ENCODE measurements at regions not wholly inside any gene's neighbourhood (a gene's known extent, or its start where the extent isn't known, plus 50 kb on each side); places are given as distances from the start of the nearest gene placed in this dataset.

- no peak for DNase-seq
- no peaks in the 10 kb centered on the region for H3K9me3 Mint-ChIP-seq
- H3K36me3 Mint-ChIP-seq (ENCODE audit: insufficient read depth) = no peaks in the 10 kb centered on the region
- H3K4me1 Mint-ChIP-seq (ENCODE audit: low read depth) = no peaks in the 10 kb centered on the region
- H3K4me3 Mint-ChIP-seq = no peak overlapping the region
- no peaks in the 10 kb centered on the region for H3K27me3 Mint-ChIP-seq (ENCODE audit: low read depth)
- ATAC-seq = no peak
These were observed 112.8 kb upstream of the ARHGAP20 start for GRCh38 chr11:110824912-110825620.

DNA sequence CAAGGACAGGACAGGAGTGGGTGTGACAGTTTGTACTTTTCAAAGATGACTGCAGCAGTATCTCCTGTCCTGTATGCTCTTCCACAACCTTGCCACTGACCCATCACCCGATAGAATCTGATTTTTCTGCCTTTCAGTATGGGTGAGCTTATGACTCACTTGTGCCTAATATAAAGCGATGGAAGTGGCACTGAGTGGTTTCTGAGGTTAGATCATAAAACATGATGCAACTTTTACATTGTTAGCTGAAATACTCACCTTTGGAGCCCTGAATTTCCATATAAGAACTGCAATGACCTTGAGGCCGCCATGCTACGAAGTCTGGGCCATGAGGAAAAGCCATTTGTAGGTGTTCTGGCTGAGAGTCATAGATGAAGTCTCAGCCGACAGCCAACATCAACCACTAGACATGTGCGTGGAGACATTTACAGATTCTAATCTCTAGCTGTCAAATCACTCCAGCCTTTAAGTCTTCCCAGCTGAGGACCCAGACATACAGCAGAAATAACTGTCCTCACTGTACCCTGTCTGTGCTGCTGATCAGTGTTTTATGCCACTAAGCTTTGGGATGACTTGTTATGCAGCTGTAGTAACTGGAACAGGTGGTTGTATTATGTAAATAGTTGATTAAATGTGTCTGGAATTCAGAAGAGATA, 105.9 kb upstream of the ARHGAP20 start:
- Mint-ChIP-seq H3K36me3 (ENCODE audit: insufficient read depth) (no peaks in the 10 kb centered on the region), H3K4me3 (no peak overlapping the region), H3K27me3 (ENCODE audit: low read depth) (peaks cover 4% of the 10 kb centered on the region), H3K4me1 (ENCODE audit: low read depth) (no peaks in the 10 kb centered on the region), H3K9me3 (peaks cover 10% of the 10 kb centered on the region)
- DNase-seq = no peak
- peak; percentile 57 to 86 for ATAC-seq

- Mint-ChIP-seq H3K36me3 (ENCODE audit: insufficient read depth) (no peaks in the 10 kb centered on the region), H3K4me3 (no peak overlapping the region), H3K27me3 (ENCODE audit: low read depth) (peaks cover 4% of the 10 kb centered on the region), H3K9me3 (peaks cover 10% of the 10 kb centered on the region), H3K4me1 (ENCODE audit: low read depth) (no peaks in the 10 kb centered on the region)
- ATAC-seq = no peak
- DNase-seq = no peak
These were observed 100.0 kb upstream of the ARHGAP20 start for GRCh38 chr11:110812086-110812733.

DNA sequence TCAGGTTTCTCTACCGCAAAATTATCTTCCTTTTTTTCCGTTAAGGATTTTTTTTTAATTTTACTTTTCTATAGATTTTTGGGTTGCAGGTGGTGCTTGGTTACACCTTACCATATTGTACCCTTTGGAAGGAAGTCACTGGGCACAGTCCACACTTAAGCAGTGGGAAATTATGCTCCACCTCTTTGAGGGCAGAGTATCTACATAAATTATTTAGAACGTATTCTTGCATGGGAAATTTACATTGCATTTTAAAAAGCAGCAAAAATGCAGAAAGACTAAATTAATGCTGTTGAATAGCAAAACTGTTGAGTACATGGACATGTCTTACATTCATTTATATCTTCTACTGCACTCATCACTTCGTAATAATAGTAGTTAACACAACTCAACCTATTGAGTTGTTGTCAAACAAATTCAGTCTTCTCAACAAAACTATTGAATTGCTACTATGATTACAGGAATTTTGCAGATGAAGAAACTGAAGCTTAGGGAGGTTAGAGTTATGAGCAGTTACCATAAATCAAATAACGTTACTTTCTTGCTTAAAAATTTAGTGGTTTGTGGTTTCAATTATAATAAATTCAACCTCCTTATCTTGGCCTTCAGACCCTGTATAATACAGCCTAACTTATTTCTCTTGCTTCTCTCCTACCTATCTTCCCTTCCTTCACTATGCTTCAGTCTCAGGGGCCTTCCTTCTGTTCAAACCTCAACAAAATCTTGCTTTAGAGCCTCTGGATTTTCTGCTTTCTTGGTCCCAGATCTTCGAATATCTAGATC, 97.4 kb upstream of the ARHGAP20 start:
- Mint-ChIP-seq H3K36me3 (ENCODE audit: insufficient read depth) (no peaks in the 10 kb centered on the region), H3K27me3 (ENCODE audit: low read depth) (no peaks in the 10 kb centered on the region), H3K4me1 (ENCODE audit: low read depth) (no peaks in the 10 kb centered on the region), H3K9me3 (peaks cover 2% of the 10 kb centered on the region), H3K4me3 (no peak overlapping the region)
- DNase-seq (no peak), ATAC-seq (no peak)

DNA sequence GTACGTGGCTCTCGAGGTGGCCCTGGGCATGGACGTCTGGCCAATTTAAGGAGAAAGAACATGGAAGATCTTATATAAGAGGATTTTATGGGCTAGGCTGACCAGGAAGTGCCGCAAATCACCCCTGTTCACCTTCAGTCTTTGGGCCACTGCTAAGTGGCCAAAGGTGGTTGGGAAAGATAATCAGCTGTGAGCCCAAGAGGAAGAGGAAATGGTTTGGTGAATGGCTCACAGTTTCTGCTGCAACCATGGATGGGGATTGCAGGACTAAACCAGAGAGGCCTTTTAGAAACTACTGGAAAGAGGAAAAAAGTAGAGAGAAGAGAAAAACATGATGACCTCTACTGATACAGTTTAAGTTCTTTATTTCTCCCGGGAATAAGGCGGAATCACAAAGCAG, 96.0 kb upstream of the ARHGAP20 start:
- Mint-ChIP-seq H3K36me3 (ENCODE audit: insufficient read depth) (no peaks in the 10 kb centered on the region), H3K27me3 (ENCODE audit: low read depth) (no peaks in the 10 kb centered on the region)
- DNase-seq = no peak

DNA sequence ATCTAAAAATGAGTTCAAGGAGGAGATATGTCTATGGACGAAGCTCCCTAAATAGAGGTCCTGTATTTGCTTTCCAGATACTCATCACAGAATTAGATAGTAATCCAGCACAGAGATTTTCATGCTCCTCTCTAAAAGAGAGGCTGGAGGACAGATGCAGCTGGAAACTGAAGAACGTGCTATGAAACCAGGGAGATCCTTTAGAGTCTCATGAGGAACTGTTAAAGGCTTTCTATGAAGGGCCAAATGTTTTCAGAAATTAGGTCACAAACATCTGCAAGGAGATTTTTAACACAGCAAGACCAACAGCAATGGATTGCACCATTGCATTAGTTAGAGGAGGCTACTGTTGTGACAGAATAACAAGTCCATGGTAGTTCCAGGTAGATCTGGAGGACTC, 95.6 kb upstream of the ARHGAP20 start:
- H3K36me3 Mint-ChIP-seq (ENCODE audit: insufficient read depth) = no peaks in the 10 kb centered on the region
- H3K27me3 Mint-ChIP-seq (ENCODE audit: low read depth) = no peaks in the 10 kb centered on the region
- H3K4me1 Mint-ChIP-seq (ENCODE audit: low read depth) = no peaks in the 10 kb centered on the region
- no peak for ATAC-seq
- no peaks in the 10 kb centered on the region for H3K9me3 Mint-ChIP-seq
- H3K4me3 Mint-ChIP-seq = no peak overlapping the region
- DNase-seq = no peak

More for the DNA sequence above, 96.0 kb upstream of the ARHGAP20 start:
- H3K9me3 Mint-ChIP-seq = no peaks in the 10 kb centered on the region
- no peaks in the 10 kb centered on the region for H3K4me1 Mint-ChIP-seq (ENCODE audit: low read depth)
- no peak for ATAC-seq
- no peak overlapping the region for H3K4me3 Mint-ChIP-seq

DNA sequence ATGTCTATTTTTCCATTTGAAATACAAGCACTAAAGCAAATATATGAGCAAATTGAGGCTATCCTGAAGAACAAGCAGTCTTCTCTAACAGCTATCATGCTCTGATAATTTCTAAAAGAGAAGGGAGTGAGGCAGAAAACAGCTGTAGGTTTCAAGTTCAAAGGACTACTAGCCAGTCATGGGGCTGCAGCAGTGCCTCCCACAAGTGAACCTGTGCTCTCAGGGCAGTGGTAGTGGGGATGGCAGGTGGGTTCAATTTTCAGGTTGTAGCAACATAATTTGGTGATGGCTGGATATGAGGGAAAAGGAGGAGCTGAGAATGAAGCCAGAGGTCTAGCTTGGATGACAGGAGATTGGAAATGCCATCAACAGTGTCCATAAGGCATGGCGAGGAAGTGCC, 93.5 kb upstream of the ARHGAP20 start:
- no peak for ATAC-seq

GRCh38 chr11:110802162-110802561, 89.9 kb upstream of the ARHGAP20 start:
- Mint-ChIP-seq H3K4me1 (ENCODE audit: low read depth) (no peaks in the 10 kb centered on the region), H3K36me3 (ENCODE audit: insufficient read depth) (no peaks in the 10 kb centered on the region), H3K27me3 (ENCODE audit: low read depth) (no peaks in the 10 kb centered on the region), H3K9me3 (no peaks in the 10 kb centered on the region), H3K4me3 (no peak overlapping the region)
- ATAC-seq (no peak), DNase-seq (no peak)

More for the DNA sequence above, 93.5 kb upstream of the ARHGAP20 start:
- no peak overlapping the region for H3K4me3 Mint-ChIP-seq
- no peaks in the 10 kb centered on the region for H3K36me3 Mint-ChIP-seq (ENCODE audit: insufficient read depth)
- H3K4me1 Mint-ChIP-seq (ENCODE audit: low read depth) = no peaks in the 10 kb centered on the region
- no peaks in the 10 kb centered on the region for H3K27me3 Mint-ChIP-seq (ENCODE audit: low read depth)
- no peaks in the 10 kb centered on the region for H3K9me3 Mint-ChIP-seq
- no peak for DNase-seq

GRCh38 chr11:110801328-110801727, 89.1 kb upstream of the ARHGAP20 start:
- H3K4me1 Mint-ChIP-seq (ENCODE audit: low read depth) = no peaks in the 10 kb centered on the region
- no peaks in the 10 kb centered on the region for H3K27me3 Mint-ChIP-seq (ENCODE audit: low read depth)
- no peaks in the 10 kb centered on the region for H3K9me3 Mint-ChIP-seq
- no peaks in the 10 kb centered on the region for H3K36me3 Mint-ChIP-seq (ENCODE audit: insufficient read depth)
- ATAC-seq (no peak), DNase-seq (no peak)
- H3K4me3 Mint-ChIP-seq = no peak overlapping the region

GRCh38 chr11:110798201-110798900, 86.1 kb upstream of the ARHGAP20 start:
- Mint-ChIP-seq H3K9me3 (no peaks in the 10 kb centered on the region), H3K27me3 (ENCODE audit: low read depth) (no peaks in the 10 kb centered on the region), H3K36me3 (ENCODE audit: insufficient read depth) (no peaks in the 10 kb centered on the region), H3K4me3 (no peak overlapping the region), H3K4me1 (ENCODE audit: low read depth) (no peaks in the 10 kb centered on the region)
- no peak for ATAC-seq
- no peak for DNase-seq

- Mint-ChIP-seq H3K36me3 (ENCODE audit: insufficient read depth) (no peaks in the 10 kb centered on the region), H3K4me1 (ENCODE audit: low read depth) (no peaks in the 10 kb centered on the region), H3K4me3 (no peak overlapping the region), H3K9me3 (no peaks in the 10 kb centered on the region), H3K27me3 (ENCODE audit: low read depth) (peaks cover 3% of the 10 kb centered on the region)
- DNase-seq (no peak), ATAC-seq (no peak)
These were observed 85.2 kb upstream of the ARHGAP20 start for GRCh38 chr11:110797453-110797852.

DNA sequence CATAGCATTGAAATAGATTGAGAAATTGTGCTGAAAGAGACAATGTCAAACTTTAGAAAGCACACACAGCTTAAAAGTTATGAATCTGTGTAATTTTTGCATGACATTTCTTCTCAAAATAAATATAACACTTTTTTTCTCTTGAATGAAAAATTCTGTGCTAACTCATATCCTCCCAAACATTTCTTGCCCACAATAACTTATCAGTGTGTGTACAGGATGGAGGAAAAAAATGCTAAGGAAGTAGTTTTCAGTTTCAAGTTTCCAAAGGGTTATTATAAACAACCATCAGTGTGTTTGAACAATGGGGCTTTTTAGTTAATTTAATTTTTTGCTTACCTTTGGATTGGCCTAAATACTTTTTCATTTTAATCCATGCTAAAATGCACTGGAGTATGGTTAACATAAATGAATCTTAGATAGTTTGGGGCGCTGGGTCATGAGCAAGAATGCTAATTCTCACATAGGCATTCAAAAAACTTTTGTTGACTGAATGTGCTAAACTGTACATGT, 82.9 kb upstream of the ARHGAP20 start:
- no peaks in the 10 kb centered on the region for H3K4me1 Mint-ChIP-seq (ENCODE audit: low read depth)
- no peaks in the 10 kb centered on the region for H3K36me3 Mint-ChIP-seq (ENCODE audit: insufficient read depth)
- H3K27me3 Mint-ChIP-seq (ENCODE audit: low read depth) = peaks cover 3% of the 10 kb centered on the region
- no peaks in the 10 kb centered on the region for H3K9me3 Mint-ChIP-seq
- DNase-seq = no peak
- H3K4me3 Mint-ChIP-seq = no peak overlapping the region
- no peak for ATAC-seq

GRCh38 chr11:110793556-110793955, 81.3 kb upstream of the ARHGAP20 start:
- Mint-ChIP-seq H3K36me3 (ENCODE audit: insufficient read depth) (no peaks in the 10 kb centered on the region), H3K4me3 (no peak overlapping the region), H3K9me3 (no peaks in the 10 kb centered on the region), H3K27me3 (ENCODE audit: low read depth) (peaks cover 3% of the 10 kb centered on the region), H3K4me1 (ENCODE audit: low read depth) (no peaks in the 10 kb centered on the region)
- DNase-seq = no peak
- ATAC-seq = no peak

DNA sequence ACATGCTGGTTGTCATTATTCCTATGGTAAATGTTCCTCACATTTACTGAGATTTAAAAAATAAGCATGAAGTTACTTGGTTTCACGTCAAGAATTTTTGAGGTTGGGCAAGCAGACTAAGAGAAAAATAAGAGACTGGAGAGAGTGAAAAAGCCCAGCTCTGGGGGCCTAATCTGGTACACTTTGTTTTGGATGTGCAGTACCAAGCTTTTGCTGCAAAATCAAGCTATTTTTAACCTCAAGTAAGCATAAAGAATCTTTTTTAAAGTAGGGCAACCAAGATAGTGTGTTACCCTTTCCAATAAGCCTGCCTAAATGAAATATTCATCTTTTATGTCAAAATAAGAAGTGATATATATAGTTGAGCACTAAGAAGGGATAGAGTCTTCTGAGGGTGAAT, 79.4 kb upstream of the ARHGAP20 start:
- Mint-ChIP-seq H3K27me3 (ENCODE audit: low read depth) (peaks cover 3% of the 10 kb centered on the region), H3K4me3 (no peak overlapping the region), H3K36me3 (ENCODE audit: insufficient read depth) (no peaks in the 10 kb centered on the region), H3K4me1 (ENCODE audit: low read depth) (no peaks in the 10 kb centered on the region), H3K9me3 (no peaks in the 10 kb centered on the region)
- DNase-seq = no peak
- ATAC-seq = no peak

Measured in activated T-cell treated with anti-CD3 and anti-CD28 coated beads, Interleukin-2, amount 50 U/mL, for 4 hours (primary cell).